ENCODE measurements at regions not wholly inside any gene's neighbourhood (a gene's known extent, or its start where the extent isn't known, plus 50 kb on each side); places are given as distances from the start of the nearest gene placed in this dataset.
"Not testable (repeated sequence)": the region's sequence is repeated elsewhere in the genome, so short reads cannot be mapped to it uniquely, and the experiment has no call there.

DNA sequence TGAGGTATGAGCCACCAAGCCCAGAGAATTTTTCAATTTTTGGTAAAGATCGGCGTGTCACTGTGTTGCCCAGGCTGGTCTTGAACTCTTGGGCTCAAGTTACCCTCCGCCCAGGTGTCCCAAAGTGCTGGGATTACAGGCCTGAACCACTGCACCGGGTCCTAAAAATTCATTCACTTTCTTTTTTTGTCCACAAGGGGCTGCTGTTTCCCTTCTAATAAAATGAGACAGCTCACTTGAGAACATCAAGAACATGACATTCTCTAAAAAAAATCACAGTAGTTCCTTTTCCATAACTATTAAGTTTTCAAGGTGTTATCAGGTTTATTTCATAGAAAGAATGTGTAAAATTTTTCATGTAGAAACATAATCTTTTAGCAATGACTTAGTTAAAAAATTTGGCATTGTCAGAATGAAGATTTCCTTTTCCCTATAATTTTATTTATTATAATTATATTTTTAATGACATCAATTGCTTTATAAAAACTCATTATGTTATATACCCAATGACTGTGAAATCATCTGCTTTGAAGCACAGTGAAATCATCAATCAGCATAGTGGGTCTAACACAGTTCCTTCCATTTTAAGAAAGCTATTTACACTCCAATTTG is 1723.8 kb upstream of the DEFB115 start:
- H3K27me3 ChIP-seq; H3K27ac ChIP-seq; H3K4me3 ChIP-seq; H3K4me1 ChIP-seq (ENCODE audit: low read depth); H3K9me3 ChIP-seq (ENCODE audit: low read depth); DNase-seq (ENCODE audit: low read depth in 1 of 2, low spot score in 1 of 2); H3K36me3 ChIP-seq: not testable (repeated sequence)

DNA sequence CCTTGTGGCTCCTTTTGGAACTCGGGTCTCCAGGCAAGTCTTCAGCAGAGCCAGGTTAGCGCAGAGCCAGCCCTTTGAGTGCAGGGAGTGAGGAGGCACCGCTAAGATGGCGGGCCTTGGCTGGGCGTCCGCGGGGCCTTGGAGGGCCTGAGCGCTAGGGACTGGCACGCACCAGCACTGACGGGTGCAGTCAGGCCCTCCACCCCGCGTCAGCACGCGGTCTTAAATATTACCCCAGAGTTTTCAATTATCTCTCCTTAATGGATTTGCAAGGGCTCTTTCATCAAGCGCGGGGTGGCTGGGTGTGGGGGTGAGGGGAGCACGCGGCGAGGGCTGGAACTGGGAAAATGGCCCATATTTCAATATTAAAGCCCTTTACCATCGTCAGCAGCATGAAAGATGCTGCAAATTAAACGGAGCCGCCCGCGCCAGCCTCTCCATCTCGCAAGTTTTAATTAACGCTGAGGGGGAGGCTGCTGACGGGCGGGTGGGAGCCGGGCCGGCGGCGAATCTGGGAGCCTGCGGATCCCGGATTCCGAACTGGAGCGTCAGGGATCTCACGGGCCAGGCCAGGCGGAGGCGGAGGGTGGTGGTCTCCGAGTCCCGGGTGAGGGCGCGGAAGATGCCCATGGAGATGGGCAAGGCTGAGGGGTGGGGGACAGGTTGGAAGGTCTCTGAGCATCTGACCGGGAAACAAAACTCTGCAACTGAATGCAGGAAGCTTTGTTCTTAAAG is 1690.4 kb upstream of the DEFB115 start:
- not testable (repeated sequence) for H3K27me3 ChIP-seq; DNase-seq (ENCODE audit: low read depth in 1 of 2, low spot score in 1 of 2); H3K4me3 ChIP-seq; H3K27ac ChIP-seq; H3K4me1 ChIP-seq (ENCODE audit: low read depth); H3K9me3 ChIP-seq (ENCODE audit: low read depth); H3K36me3 ChIP-seq

DNA sequence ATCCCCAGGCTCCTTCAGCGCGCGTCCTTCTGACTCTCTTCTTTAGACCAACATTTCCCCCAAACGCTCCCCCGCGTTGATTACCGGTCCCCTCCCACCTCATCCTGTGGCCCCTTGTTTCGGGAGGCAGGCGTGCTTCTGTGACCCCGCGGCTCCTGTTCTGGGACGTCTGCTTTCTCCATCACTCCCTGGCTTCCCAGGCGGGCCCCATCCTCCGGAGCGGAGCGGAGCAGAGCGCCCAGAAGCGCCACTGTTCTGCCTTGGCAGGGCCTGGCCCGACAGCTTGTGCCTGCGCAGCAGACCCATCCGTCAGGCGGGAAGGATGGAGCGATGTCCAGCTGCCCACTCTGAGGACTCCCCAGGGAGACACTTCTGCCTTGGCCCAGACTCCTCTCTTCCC is 1689.8 kb upstream of the DEFB115 start:
- H3K4me1 ChIP-seq (ENCODE audit: low read depth) = not testable (repeated sequence)

DNA sequence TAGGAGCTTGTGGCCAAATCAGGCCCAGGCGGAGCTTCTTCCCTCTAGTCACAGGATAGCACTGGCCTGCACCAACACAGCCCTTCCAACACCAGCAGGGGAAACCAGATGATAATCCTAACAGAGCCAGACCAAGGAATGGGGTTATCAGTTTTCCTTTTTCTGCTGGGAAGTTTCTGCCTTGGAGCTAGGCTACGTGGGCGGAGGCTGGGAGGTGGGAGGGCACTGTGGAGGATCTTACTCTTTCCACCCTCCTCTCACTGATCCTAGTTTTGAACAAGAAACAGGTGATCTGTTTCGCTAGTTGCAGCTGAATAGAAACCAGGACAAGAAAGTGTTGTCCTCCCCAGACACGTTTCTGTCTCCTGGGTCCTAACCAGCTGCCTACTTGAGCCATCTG is 1687.3 kb upstream of the DEFB115 start:
- not testable (repeated sequence) for DNase-seq (ENCODE audit: low read depth in 1 of 2, low spot score in 1 of 2); H3K27ac ChIP-seq; H3K36me3 ChIP-seq; H3K4me3 ChIP-seq; H3K27me3 ChIP-seq; H3K9me3 ChIP-seq (ENCODE audit: low read depth); H3K4me1 ChIP-seq (ENCODE audit: low read depth)

More for the DNA sequence above, 1689.8 kb upstream of the DEFB115 start:
- H3K27me3 ChIP-seq; H3K9me3 ChIP-seq (ENCODE audit: low read depth); H3K27ac ChIP-seq; H3K36me3 ChIP-seq; H3K4me3 ChIP-seq; DNase-seq (ENCODE audit: low read depth in 1 of 2, low spot score in 1 of 2): not testable (repeated sequence)

DNA sequence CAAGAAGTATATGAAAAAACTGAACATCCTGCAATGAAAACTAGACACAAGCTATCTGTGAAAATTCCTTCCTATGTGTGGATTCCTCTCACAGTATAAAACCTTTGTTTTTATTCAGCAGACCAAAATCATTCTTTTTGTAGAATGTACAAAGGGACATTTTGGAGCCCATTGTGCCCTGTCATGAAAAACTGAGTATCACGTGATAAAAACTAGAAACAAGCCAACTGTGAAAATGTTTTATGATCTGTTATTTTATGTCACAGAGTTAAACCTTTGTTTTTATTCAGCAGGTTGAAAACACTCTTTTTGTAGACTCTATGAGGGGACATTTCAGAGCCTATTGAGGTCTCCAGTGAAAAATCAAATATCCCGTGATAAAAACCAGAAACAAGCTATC is 1667.9 kb upstream of the DEFB115 start:
- not testable (repeated sequence) for H3K36me3 ChIP-seq; H3K27me3 ChIP-seq; DNase-seq (ENCODE audit: low read depth in 1 of 2, low spot score in 1 of 2); H3K9me3 ChIP-seq (ENCODE audit: low read depth); H3K27ac ChIP-seq; H3K4me1 ChIP-seq (ENCODE audit: low read depth); H3K4me3 ChIP-seq

DNA sequence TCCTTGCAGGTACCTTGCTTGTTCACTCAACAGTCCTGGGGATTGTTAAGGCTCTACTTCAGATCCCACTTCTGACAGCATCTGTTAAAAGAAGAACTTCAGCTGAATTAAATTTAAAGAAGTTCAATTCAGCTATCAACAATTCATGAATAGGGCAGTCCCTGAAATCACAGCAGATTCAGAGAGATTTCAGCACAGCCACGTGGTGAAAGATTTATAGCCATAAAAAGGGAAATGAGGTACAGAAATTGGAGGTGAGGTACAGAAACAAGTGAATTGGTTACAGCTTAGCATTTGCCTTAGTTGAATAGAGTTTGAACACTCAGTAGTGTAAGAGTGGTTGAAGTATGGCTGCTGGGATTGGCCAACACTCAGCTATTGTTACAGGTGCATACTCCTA is 1653.3 kb upstream of the DEFB115 start:
- H3K36me3 ChIP-seq; H3K4me3 ChIP-seq; DNase-seq (ENCODE audit: low read depth in 1 of 2, low spot score in 1 of 2); H3K4me1 ChIP-seq (ENCODE audit: low read depth); H3K9me3 ChIP-seq (ENCODE audit: low read depth); H3K27ac ChIP-seq; H3K27me3 ChIP-seq: not testable (repeated sequence)

DNA sequence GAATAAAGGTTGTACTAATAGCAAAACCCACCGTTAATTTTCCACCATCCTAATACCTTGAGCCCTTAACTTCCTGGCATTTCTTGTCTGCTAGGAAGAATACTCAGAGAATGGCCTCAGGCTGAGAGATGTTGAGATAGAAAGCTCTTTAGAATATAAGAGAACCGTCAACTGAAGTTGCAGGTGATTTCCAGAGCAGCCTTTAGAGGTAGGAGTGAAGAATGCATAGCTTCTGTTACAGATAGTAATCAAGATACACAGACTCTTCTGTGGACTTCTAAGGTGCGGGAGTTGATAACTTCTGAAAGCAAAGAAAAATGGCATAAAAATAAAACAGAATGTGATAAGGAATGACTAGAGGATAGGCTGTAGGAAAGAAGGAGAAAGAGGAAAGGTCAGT is 1651.3 kb upstream of the DEFB115 start:
- not testable (repeated sequence) for H3K4me3 ChIP-seq; H3K36me3 ChIP-seq; H3K27ac ChIP-seq; DNase-seq (ENCODE audit: low read depth in 1 of 2, low spot score in 1 of 2); H3K4me1 ChIP-seq (ENCODE audit: low read depth); H3K9me3 ChIP-seq (ENCODE audit: low read depth); H3K27me3 ChIP-seq

DNA sequence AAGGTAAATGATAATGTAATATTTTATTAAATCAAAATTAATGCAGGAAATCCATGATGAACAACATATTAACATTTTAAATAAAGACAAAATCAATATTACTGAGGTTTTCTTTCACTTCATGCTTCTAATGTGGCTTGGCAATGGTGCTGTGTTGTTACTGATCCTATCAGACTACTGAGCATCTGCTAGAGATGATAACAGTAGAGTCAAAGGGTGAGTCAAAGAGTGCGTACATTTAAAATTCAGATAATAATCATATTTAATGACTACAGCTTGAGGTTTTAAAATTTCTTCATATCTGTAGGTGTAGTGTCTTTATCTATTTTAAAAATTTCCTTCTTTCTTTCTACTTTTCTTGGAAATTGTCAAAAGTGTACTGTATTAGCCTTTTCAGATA is 1628.1 kb upstream of the DEFB115 start:
- H3K27me3 ChIP-seq; H3K4me1 ChIP-seq (ENCODE audit: low read depth); H3K27ac ChIP-seq; H3K9me3 ChIP-seq (ENCODE audit: low read depth); H3K4me3 ChIP-seq; DNase-seq (ENCODE audit: low read depth in 1 of 2, low spot score in 1 of 2); H3K36me3 ChIP-seq: not testable (repeated sequence)

All from cardiac muscle cell (in vitro differentiated cells and primary cell).